ENCODE measurements at regions not wholly inside any gene's neighbourhood (a gene's known extent, or its start where the extent isn't known, plus 50 kb on each side); places are given as distances from the start of the nearest gene placed in this dataset.
"Not testable (repeated sequence)": the region's sequence is repeated elsewhere in the genome, so short reads cannot be mapped to it uniquely, and the experiment has no call there.

DNA sequence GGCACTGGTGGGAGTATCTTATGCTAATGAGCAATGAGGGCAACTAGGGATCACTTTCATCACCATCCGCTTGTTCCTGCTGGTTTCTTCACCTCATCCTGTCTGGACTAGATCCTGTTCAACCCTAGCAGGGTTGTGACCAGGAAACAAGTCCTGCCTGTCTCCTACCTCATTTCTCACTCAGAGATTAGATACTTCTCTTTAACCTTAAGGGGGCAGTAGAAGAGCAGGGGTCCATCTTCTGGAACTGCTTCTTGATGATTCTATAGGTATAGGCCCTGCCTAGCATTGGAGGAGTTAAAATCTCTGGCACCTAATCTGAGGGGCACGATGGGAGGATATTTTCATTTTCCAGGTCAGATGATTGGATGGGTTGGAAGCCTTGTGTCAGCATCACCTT lies 415.5 kb downstream of the TGIF2LX start:
- ATAC-seq; H3K4me3 ChIP-seq; DNase-seq; H3K27ac ChIP-seq; intact Hi-C loops (cut with DNase I); H3K27me3 ChIP-seq; H3K9me3 ChIP-seq; H3K36me3 ChIP-seq; H3K4me1 ChIP-seq: not testable (repeated sequence)
- WGBS (ENCODE audit: insufficient coverage, low coverage, low lambda C conversion rate, missing lambda C conversion rate), result 44% methylated on average over 1 of the region's 2 CpGs

DNA sequence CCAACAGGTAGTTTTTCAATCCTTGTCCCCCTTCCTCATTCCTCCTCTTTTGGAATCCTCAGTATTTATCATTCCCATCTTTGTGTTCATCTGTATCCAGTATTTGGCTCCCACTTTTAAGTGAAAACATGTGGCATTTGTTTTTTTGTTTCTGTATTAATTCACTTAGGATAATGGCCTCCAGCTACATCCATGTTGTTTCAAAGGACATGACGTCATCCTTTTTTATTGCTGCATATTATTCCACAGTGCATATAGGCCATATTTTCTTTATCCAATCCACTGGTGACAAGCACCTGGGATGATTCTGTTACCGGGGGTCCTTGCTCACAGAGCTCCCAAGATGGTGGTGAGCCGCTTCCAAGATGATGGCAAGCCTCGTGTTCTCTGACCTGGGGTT lies 447.9 kb downstream of the TGIF2LX start:
- 47% methylated on average over 2 of the region's 4 CpGs for WGBS (ENCODE audit: insufficient coverage, low coverage, low lambda C conversion rate, missing lambda C conversion rate)
- not testable (repeated sequence) for ATAC-seq

DNA sequence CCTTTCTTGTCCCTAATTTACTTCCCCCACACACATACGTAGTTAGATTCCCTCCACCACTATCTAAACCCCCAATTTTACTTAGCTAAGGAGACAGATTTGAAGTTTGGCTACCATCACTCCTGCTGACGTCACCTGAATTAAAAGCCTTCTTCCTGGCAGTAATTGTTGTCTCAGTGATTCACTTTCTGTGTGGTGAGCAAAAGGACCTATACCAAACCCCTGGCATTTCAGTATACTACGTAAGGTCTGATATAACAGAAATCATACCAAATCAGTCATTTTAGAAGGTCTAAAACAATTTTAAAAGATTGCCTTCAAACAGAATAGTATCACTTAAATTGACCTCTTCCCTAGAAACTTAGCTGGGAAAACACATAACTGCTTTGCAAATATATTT lies 476.3 kb downstream of the TGIF2LX start:
- H3K27ac ChIP-seq; intact Hi-C loops (cut with DNase I); H3K36me3 ChIP-seq; H3K27me3 ChIP-seq; H3K4me1 ChIP-seq; DNase-seq; H3K4me3 ChIP-seq; H3K9me3 ChIP-seq: not testable (repeated sequence)
- ATAC-seq, result peak in 2 of 4 donors; percentile 38 to 65
- WGBS (ENCODE audit: insufficient coverage, low coverage, low lambda C conversion rate, missing lambda C conversion rate), result 39% methylated on average over 2 of the region's 3 CpGs

More for the DNA sequence above, 447.9 kb downstream of the TGIF2LX start:
- H3K9me3 ChIP-seq; H3K4me3 ChIP-seq; H3K27ac ChIP-seq; H3K36me3 ChIP-seq; intact Hi-C loops (cut with DNase I); DNase-seq; H3K27me3 ChIP-seq; H3K4me1 ChIP-seq: not testable (repeated sequence)

DNA sequence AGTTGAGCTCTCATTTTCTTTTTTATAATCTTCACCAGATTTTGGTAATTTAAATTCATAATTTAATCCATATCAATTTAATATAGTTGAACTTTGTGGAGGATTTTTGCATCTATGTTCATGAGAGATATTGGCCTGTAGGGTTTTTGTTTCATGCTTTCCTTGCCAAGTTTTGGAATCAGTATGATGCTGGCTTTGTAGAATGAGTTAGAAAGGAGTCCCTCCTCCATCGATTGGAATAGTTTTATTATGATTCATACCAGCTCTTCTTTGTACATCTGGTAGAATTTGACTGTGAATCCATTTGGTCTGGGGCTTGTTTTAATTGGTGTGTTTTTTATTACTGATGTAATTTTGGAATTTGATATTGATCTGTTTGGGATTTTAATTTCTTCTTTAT lies 480.5 kb downstream of the TGIF2LX start:
- ATAC-seq; H3K36me3 ChIP-seq; intact Hi-C loops (cut with DNase I); H3K4me1 ChIP-seq; DNase-seq; H3K9me3 ChIP-seq; H3K4me3 ChIP-seq; H3K27me3 ChIP-seq; H3K27ac ChIP-seq: not testable (repeated sequence)
- WGBS (ENCODE audit: insufficient coverage, low coverage, low lambda C conversion rate, missing lambda C conversion rate), result 44% methylated on average over 1 of the region's 1 CpG

DNA sequence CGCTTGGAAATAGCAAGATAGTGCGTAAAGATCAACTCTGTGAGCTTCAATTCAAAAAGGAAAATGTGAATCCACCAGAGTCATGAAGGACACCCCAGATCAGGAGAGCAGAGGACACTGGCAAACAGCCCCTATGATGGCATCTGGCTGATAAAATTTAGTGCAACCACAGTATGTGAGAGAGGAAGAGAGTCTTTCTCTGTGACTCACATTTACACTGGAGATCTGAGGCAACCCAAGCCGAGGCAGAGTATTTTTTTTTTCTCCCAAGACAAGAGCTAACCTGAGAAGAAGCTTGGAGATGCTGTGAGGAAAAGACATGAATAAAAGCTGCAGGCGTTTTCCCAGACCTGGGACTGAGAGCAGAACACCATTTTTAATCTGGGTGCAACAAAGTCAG lies 482.2 kb downstream of the TGIF2LX start:
- WGBS (ENCODE audit: insufficient coverage, low coverage, low lambda C conversion rate, missing lambda C conversion rate), result 45% methylated on average over 4 of the region's 4 CpGs
- DNase-seq; intact Hi-C loops (cut with DNase I); H3K27me3 ChIP-seq; H3K27ac ChIP-seq; H3K4me3 ChIP-seq; H3K4me1 ChIP-seq; H3K36me3 ChIP-seq; H3K9me3 ChIP-seq; ATAC-seq: not testable (repeated sequence)

DNA sequence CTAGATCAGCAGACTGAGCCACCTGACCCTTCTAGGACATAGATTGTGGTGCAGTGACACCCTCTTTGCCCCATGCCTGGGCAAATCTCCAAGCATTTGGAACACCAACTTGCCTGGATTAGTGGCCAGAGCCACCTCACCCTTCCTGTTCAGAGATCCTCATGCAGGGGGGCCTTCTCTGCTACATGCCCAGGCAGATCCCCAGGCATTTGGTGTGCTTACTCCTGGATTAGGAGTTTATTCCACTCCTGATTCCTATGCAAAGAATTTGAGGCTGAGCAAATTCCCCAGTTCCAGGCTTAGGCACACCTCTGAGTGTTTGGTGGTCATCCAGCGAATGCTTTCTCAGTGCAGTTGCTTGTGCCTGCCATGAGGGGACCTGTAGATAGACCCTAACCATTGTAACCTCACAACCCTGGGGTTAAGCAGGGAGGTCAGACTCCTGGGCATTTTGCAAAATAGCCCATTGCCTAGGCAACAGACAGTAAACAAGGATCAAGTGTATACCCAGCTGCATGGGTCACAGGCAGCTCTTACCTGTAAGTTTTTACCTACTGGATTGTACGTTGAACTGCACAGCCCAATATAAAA lies 483.2 kb downstream of the TGIF2LX start:
- WGBS (ENCODE audit: insufficient coverage, low coverage, low lambda C conversion rate, missing lambda C conversion rate), result 71% methylated on average over 1 of the region's 2 CpGs
- H3K27ac ChIP-seq; H3K4me1 ChIP-seq; H3K9me3 ChIP-seq; H3K4me3 ChIP-seq; DNase-seq; H3K27me3 ChIP-seq; H3K36me3 ChIP-seq; ATAC-seq; intact Hi-C loops (cut with DNase I): not testable (repeated sequence)

DNA sequence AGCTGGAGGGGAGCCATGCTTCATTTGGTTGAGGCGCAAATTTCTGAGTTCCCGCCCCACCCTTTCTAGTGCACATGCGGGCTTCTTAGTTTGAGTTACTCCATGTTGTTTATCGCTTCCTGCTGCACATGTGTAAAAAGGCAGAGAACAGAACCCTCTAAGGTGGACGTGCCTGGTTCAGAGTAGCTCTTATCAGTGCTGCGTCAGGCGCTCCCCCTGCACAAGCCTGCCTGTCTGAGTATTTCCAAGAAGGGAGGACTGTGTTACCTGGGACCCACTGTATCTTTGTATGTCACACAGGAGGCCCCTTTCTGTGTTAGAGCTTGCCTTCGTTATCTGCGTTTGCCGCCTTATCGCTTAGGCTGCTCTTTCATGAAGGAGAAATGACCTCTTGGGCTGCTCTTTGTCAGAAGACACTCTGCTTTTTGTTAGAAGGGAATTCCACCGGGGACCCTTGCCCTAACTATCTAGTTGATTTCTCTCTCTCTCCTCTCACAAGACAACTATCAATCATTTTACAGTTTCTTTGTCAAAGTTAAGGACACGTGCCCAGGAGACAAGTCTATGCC lies 532.1 kb downstream of the TGIF2LX start:
- H3K36me3 ChIP-seq; intact Hi-C loops (cut with DNase I); H3K4me1 ChIP-seq; H3K27ac ChIP-seq; H3K27me3 ChIP-seq; H3K4me3 ChIP-seq; ATAC-seq; DNase-seq; H3K9me3 ChIP-seq: not testable (repeated sequence)
- WGBS (ENCODE audit: insufficient coverage, low coverage, low lambda C conversion rate, missing lambda C conversion rate), result 49% methylated on average over 2 of the region's 13 CpGs

DNA sequence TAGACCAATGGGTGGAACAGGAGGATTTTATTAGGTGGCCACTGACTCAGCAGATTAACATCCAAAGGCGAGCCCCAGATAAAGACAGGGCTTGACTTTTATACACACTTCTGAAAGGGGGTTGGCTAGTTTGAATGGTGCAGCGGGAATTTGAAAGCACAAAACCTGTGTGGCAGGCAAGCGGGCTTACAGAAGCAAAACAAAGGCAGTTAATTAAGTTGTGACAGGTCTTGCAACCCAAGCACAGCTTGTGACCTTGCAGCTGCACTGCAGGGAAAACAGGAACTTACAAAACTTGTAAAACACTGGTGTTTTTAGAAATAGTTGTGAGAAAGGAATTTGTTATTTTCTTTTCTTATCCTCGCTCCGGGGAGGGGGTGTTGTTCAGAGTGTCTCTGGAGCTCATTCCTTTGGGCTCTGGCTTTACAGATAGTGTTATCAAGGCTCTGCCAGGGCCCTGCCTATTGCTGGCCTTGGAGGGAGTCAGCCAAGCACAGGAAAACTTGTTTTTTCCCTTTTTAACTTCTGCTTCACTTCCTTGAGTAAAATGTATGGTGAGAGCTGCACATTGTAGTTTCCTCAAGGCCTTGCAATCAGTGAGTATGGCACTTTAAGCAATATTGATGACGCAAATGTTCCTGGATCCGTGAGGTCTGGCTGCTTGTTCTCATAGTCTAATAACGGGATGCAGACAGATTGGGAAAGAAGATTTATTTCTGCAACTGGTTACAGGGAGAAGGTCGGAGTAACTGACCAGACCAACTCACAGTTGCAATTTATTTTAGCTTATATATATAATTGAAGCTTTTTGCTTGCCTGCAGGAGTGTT lies 536.6 kb downstream of the TGIF2LX start:
- H3K36me3 ChIP-seq; H3K27me3 ChIP-seq; H3K4me1 ChIP-seq; H3K9me3 ChIP-seq; H3K27ac ChIP-seq; H3K4me3 ChIP-seq; intact Hi-C loops (cut with DNase I): not testable (repeated sequence)
- DNase-seq (peak in 2 of 3 donors; percentile 16 to 24), ATAC-seq (peak; percentile 42 to 82 (median 66))
- 58% methylated on average over 9 of the region's 9 CpGs for WGBS (ENCODE audit: insufficient coverage, low coverage, low lambda C conversion rate, missing lambda C conversion rate)

DNA sequence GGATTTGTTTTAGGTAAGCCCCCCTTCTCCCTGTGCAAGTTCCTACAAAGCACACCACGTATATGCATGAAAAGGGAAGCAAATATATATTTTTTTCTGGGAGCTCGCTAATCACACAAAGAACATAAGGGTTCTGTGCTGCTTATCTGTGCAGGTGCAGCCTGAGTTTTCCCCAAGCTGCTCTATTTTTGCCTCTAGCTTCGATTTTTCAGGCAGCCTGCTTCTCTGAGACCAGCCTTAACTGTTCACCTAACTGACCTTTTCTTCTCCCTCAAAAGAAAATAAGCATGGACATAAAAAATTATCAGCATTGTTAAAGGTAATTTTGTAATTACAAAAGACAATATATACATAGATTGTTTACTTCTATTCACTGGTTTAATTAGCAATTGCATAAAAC lies 552.7 kb downstream of the TGIF2LX start:
- H3K36me3 ChIP-seq; ATAC-seq; H3K27me3 ChIP-seq; intact Hi-C loops (cut with DNase I); H3K4me1 ChIP-seq; H3K27ac ChIP-seq; H3K9me3 ChIP-seq; H3K4me3 ChIP-seq; DNase-seq: not testable (repeated sequence)
- 12% methylated on average over 3 of the region's 3 CpGs for WGBS (ENCODE audit: insufficient coverage, low coverage, low lambda C conversion rate, missing lambda C conversion rate)

DNA sequence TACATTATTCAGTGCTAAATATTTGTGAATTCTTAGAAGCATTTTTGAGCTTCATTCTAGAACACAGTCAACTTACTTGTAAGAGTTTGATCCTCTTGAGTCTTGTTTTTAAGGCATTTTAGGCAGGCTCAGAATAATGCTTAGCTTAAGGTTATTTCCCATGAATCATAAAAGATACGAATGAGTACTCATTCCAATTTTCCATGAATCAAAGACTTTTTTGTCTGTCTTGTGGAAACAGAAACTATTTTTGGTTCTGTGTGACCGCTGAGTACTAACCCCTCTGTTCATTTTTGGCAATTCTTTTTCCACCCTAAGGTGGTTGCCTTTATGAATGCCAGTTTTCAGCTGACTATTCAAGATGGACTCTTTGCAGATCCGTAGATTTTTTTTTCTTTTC lies 563.7 kb downstream of the TGIF2LX start:
- ATAC-seq; H3K27me3 ChIP-seq; H3K27ac ChIP-seq; intact Hi-C loops (cut with DNase I); H3K9me3 ChIP-seq; H3K4me1 ChIP-seq; H3K36me3 ChIP-seq; H3K4me3 ChIP-seq; DNase-seq: not testable (repeated sequence)
- WGBS (ENCODE audit: insufficient coverage, low coverage, low lambda C conversion rate, missing lambda C conversion rate), result 33% methylated on average over 3 of the region's 3 CpGs

DNA sequence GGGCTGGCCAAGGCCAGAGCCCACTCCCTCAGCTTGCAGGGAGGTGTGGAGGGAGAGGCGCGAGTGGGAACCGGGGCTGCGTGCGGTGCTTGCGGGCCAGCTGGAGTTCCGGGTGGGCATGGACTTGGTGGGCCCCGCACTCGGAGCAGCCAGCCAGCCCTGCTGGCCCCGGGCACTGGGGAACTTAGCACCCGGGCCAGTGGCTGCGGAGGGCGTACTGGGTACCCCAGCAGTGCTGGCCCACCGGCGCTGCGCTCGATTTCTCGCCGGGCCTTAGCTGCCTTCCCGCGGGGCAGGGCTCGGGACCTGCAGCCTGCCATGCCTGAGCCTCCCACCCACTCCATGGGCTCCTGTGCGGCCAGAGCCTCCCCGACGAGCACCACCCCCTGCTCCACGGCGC lies 599.6 kb downstream of the TGIF2LX start:
- intact Hi-C loops (cut with DNase I); H3K27ac ChIP-seq; H3K27me3 ChIP-seq; H3K36me3 ChIP-seq; ATAC-seq; H3K9me3 ChIP-seq; H3K4me3 ChIP-seq; H3K4me1 ChIP-seq; DNase-seq: not testable (repeated sequence)
- WGBS (ENCODE audit: insufficient coverage, low coverage, low lambda C conversion rate, missing lambda C conversion rate), result no CpG with 5 or more reads among the region's 27 CpGs
